Omental fat pad (tissue), 3 donors: ENCODE measurements at regions not wholly inside any gene's neighbourhood (a gene's known extent, or its start where the extent isn't known, plus 50 kb on each side); places are given as distances from the start of the nearest gene placed in this dataset.

Experiments
- ATAC-seq: fragments of 150-250 bp; one replicate; pipeline ENCODE4 v1.9.1; 2016; ENCODE audit warnings: mild to moderate bottlenecking, moderate library complexity; ENCODE audit not compliant: low FRiP score
- DNase-seq: peaks from one replicate; pipeline ENCODE4 v3.0.0-alpha.2; 2019; ENCODE audit warnings: low spot score
- TF ChIP-seq, protein P1 (sequence below), 3 donors: fragments of 450-650 bp; IDR thresholded peaks; one replicate each; pipeline ENCODE4 v1.5.1; 2016 to 2017; ENCODE audit warnings: antibody characterized with exemption in 3 of 3, mild to moderate bottlenecking in 3 of 3, moderate library complexity in 2 of 3

DNA sequence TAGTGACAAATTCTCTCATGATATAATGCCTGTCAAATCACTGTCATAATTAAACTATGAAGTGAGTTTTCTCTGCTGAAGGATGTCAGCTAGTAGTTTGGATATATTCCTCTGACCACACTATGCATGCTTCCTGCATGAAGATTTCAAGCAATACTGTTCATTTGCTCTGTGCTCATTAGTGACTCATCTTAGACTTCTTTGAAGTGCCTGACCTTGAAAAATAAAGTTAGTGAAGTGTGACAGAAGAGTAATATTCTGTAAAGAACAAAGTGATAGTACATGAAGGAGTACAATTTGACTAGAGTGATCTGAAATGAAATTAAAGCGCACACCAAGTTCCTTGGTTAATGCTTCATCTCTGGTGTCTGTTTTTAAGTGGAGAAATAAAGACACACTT is 629.5 kb upstream of the ANO3 start:
- ATAC-seq = no peak
- TF ChIP-seq, protein P1, sequence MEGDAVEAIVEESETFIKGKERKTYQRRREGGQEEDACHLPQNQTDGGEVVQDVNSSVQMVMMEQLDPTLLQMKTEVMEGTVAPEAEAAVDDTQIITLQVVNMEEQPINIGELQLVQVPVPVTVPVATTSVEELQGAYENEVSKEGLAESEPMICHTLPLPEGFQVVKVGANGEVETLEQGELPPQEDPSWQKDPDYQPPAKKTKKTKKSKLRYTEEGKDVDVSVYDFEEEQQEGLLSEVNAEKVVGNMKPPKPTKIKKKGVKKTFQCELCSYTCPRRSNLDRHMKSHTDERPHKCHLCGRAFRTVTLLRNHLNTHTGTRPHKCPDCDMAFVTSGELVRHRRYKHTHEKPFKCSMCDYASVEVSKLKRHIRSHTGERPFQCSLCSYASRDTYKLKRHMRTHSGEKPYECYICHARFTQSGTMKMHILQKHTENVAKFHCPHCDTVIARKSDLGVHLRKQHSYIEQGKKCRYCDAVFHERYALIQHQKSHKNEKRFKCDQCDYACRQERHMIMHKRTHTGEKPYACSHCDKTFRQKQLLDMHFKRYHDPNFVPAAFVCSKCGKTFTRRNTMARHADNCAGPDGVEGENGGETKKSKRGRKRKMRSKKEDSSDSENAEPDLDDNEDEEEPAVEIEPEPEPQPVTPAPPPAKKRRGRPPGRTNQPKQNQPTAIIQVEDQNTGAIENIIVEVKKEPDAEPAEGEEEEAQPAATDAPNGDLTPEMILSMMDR (IDR thresholded peaks at IDR 0.05) = no peak

DNA sequence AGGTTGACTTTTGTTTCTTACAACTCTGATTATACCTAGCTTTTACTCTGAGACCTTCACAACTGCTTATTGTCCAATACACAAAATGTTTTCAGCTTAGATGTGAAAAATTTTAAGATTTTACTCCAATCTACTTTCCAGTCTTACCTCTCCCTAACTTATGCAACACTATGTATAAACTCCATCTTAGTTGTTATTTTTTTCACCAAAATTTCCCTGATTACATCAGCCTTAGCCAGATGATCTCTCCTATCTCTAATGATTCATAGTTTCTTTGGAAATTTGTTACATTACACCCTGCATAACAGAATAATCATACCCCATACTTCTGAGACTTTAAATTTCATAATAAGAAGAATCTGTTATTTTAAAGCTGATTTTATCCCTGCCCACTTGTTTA is 621.0 kb upstream of the ANO3 start:
- TF ChIP-seq, protein P1 (IDR thresholded peaks at IDR 0.05) = no peak
- ATAC-seq (no peak), DNase-seq (no peak)

More for the DNA sequence above, 629.5 kb upstream of the ANO3 start:
- DNase-seq = no peak

DNA sequence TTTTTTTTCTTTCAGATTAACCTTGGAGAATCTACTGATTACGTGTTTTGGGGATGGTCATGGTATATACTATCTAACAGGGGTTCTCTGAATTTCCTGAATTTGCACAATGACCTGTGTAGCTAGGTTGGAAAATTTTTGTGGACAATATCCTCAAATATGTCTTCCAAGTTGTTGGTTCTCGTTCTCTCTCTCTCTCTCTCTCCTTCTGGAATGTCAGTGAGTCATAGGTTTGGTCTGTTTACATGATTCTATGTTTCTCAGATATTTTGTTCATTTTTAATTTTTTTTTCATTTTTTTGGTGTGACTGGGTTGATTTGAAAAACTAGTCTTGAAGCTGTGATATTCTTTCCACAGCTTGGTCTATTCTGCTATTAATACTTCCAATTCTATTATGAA is 604.0 kb upstream of the ANO3 start:
- no peak for ATAC-seq
- TF ChIP-seq, protein P1 (IDR thresholded peaks at IDR 0.05) = no peak
- DNase-seq = no peak

DNA sequence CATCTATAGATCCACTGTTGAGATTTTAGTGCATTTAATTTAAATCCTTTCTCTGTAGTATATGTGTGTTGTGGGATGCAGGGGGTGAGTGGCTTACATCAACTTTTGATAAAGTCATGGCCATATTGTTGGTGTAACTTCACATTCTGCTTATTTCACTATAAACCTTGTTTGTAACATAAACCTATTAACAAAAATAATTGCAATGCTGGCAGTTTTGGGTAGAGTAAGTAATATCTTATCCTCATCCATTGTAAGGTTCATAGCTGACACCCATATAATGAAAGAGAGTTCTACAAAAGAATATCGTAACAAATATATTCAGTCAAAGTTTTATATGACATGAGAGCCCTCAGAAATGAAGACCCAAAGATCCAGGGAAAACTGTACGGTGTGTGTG is 601.7 kb upstream of the ANO3 start:
- TF ChIP-seq, protein P1 (IDR thresholded peaks at IDR 0.05) = no peak
- ATAC-seq = no peak
- DNase-seq = no peak

DNA sequence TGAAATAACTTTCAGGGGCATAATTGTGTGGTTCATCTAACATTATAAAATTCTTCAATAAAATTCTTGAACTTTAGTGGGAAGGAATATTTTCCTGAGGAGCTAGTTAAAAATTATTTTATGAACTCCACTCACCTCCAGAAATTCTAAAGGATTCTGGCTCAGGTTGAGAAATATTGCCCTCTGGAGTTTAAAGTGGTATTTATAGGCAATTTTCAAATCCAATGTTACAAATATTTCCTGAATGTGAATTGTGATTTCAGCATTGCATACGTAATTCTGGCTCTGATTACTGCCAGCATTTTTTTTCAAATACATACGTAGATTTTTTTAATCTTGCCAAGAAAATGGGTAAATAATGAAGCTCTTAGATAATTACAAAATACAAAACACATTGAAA is 598.2 kb upstream of the ANO3 start:
- DNase-seq = no peak
- no peak for ATAC-seq
- TF ChIP-seq, protein P1 (IDR thresholded peaks at IDR 0.05) = no peak

DNA sequence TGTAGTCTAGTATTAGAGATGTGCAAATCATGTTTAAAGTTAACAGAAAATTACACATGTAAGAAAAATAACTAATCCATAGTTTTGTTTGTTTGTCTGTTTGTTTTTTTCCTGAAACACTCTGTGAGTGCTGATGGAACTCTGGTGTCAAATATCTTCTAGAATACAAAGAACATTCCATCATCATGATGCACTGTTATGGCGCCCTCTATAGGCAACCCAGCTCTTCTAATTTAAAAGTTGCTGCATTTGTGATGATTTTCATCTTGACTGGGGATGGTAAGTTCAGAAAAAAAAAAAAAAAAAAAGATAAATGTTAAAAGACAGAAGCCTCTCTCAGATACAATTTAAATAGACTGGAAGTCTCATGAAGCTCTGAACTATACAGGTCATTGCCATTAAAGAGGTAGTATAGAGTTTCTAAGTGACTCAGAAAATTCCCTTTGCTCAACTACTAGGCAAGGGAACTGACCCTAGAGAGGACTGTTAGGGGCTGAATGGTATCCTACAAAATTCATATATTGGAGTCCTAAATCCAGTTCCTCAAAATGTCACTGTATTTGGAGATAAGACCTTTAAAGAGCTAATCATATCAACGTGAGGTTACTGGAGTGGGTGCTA is 597.2 kb upstream of the ANO3 start:
- ATAC-seq (no peak), DNase-seq (no peak)
- TF ChIP-seq, protein P1 (IDR thresholded peaks at IDR 0.05) = no peak

DNA sequence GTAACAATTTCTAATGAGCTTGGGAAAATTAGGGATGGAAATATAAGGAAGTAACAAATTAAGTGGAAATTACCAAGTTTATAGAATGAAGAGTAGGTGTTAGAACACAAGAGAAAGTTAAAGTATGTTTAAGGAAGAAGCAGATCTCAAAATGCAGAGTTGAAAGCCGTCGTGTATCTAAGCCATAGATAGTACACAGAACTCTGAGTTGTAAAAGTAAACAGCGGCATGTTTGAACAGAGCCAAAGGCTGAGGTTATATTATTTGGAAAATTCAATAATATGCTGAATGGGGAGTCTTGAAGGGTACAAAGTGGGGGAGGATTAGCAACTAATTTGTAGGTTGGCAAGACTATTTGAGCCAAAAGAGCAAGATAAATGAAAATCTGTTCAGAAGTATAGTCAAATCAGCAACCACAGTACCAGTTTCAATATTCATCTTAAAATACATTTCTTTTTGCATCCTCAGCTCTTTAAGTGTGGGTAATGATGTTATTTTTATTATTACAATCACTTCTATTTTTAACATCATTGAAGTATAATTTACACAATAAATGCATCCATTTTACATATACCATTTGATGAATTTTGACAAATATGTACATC is 594.8 kb upstream of the ANO3 start:
- no peak for ATAC-seq
- no peak for DNase-seq
- TF ChIP-seq, protein P1 (IDR thresholded peaks at IDR 0.05) = no peak
